Karpas-422 (cell line): ENCODE measurements at regions not wholly inside any gene's neighbourhood (a gene's known extent, or its start where the extent isn't known, plus 50 kb on each side); places are given as distances from the start of the nearest gene placed in this dataset.
"Not testable (repeated sequence)": the region's sequence is repeated elsewhere in the genome, so short reads cannot be mapped to it uniquely, and the experiment has no call there.

Source experiments
- DNase-seq: peaks from one replicate; pipeline ENCODE4 v3.0.0-alpha.2; 2015
- H2AFZ ChIP-seq: fragments of 200-600 bp; sonication (generic); 2 replicates; pipeline ENCODE4 v1.6.1; 2014; ENCODE audit warnings: antibody characterized with exemption, low read length, mixed read lengths
- H3K27ac ChIP-seq: fragments of 200-600 bp; sonication (generic); 2 replicates; pipeline ENCODE4 v1.5.1; 2014; ENCODE audit warnings: mild to moderate bottlenecking, low read length, moderate library complexity
- H3K27me3 ChIP-seq: fragments of 200-600 bp; sonication (generic); 2 replicates; pipeline ENCODE4 v1.6.1; 2014; ENCODE audit warnings: low read length, mixed read lengths
- H3K36me3 ChIP-seq: fragments of 200-600 bp; sonication (generic); 2 replicates; pipeline ENCODE4 v1.6.1; 2014; ENCODE audit warnings: low read length, mixed read lengths; ENCODE audit not compliant: insufficient read depth
- H3K4me1 ChIP-seq: fragments of 200-600 bp; sonication (generic); 2 replicates; pipeline ENCODE4 v1.6.1; 2014; ENCODE audit warnings: mild to moderate bottlenecking, low read length, mixed read lengths
- H3K4me2 ChIP-seq: fragments of 200-600 bp; sonication (generic); 2 replicates; pipeline ENCODE4 v1.6.1; 2014; ENCODE audit warnings: low read length, low read depth, mild to moderate bottlenecking; ENCODE audit not compliant: poor library complexity, severe bottlenecking
- H3K4me3 ChIP-seq: fragments of 200-600 bp; sonication (generic); 2 replicates; pipeline ENCODE4 v1.5.1; 2014; ENCODE audit warnings: mild to moderate bottlenecking, antibody characterized with exemption, low read length, mixed read lengths
- H3K79me2 ChIP-seq: fragments of 200-600 bp; sonication (generic); 2 replicates; pipeline ENCODE4 v1.6.1; 2014; ENCODE audit warnings: mild to moderate bottlenecking, low read length, mixed read lengths
- H3K9ac ChIP-seq: fragments of 200-600 bp; sonication (generic); 2 replicates; pipeline ENCODE4 v1.6.0; 2014; ENCODE audit warnings: low read length
- H3K9me2 ChIP-seq: fragments of 200-600 bp; sonication (generic), shearing (Covaris generic); replicated peaks from 2 replicates; pipeline ENCODE4 v1.6.0; 2014; ENCODE audit warnings: mild to moderate bottlenecking, low read length, moderate library complexity; ENCODE audit not compliant: insufficient read depth
- H3K9me3 ChIP-seq: fragments of 300-700, 200-600 bp; sonication (generic); 2 replicates; pipeline ENCODE4 v1.6.1; 2014; ENCODE audit warnings: low read length, mixed read lengths
- H4K20me1 ChIP-seq: fragments of 200-600 bp; sonication (generic); 2 replicates; pipeline ENCODE4 v1.6.1; 2014; ENCODE audit warnings: mild to moderate bottlenecking, antibody characterized with exemption, low read length, low read depth; ENCODE audit not compliant: insufficient read depth

DNA sequence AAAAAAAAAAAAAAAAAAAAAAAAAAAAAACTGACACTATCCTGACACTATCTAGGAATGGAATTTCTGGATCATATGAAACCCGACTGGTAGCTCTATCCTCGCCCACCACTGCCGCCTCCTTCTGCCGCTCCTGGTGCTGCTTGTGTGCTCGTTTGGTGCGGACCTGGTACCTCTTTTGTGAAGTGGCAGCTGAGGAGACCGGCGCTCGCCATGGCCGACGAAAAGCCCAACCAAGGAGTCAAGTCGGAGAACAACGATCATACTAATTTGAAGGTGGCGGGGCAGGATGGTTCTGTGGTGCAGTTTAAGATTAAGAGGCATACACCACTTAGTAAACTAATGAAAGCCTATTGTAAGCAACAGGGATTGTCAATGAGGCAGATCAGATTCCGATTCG lies 130.6 kb downstream of the SEPTIN14 start:
- Histone ChIP-seq H3K4me3 (no peak overlapping the region), H3K4me1 (no peaks in the 10 kb centered on the region), H3K79me2 (no peaks in the 10 kb centered on the region), H4K20me1 (no peaks in the 10 kb centered on the region), H3K9me2 (no peaks in the 10 kb centered on the region), H3K4me2 (no peak overlapping the region), H3K9ac (no peak overlapping the region), H3K27me3 (no peaks in the 10 kb centered on the region), H3K27ac (no peak overlapping the region), H2AFZ (no peak overlapping the region), H3K36me3 (no peaks in the 10 kb centered on the region), H3K9me3 (no peaks in the 10 kb centered on the region)
- DNase-seq: no peak

DNA sequence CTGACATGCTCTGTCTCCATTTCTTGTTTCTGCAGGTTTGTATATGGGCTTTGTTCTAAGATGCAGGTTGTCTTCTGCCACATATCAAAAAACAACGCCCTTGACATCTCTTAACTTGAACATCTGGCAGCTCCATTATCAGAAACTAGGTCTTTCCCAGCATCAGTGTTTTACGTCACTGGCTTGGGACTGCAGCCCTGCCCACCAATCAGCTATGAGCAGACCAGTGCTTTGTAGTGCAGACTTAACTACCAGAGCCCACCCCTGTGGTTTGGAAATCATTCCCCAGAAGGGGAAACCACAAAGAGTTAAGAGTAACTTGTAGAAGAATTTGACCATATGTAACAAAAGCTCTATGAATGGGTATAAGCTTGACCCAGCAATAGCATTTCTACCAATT lies 132.4 kb downstream of the SEPTIN14 start:
- Histone ChIP-seq H3K4me1 (no peaks in the 10 kb centered on the region), H3K27ac (no peak overlapping the region), H3K36me3 (no peaks in the 10 kb centered on the region), H3K9me2 (no peaks in the 10 kb centered on the region), H2AFZ (no peak overlapping the region), H4K20me1 (no peaks in the 10 kb centered on the region), H3K9ac (no peak overlapping the region), H3K4me3 (no peak overlapping the region), H3K9me3 (no peaks in the 10 kb centered on the region), H3K27me3 (no peaks in the 10 kb centered on the region), H3K79me2 (no peaks in the 10 kb centered on the region), H3K4me2 (no peak overlapping the region)
- no peak for DNase-seq

DNA sequence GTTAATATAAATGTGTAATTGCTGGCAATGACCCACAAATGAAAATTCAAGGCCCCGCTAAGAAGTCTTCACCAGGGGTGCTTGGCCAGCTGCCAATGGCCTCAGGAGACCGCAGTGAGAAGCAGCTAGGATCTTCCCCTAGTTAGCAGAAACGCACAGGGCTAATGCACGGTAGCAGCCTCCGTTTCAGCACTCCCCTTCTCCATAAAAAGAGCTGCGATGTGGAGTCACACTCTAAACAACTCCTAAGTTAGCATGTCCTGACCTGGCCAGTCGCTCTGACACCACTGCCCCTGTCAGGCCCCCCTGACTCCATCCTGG lies 139.0 kb downstream of the SEPTIN14 start:
- Histone ChIP-seq H3K9me3 (no peaks in the 10 kb centered on the region), H3K79me2 (no peaks in the 10 kb centered on the region), H4K20me1 (no peaks in the 10 kb centered on the region), H3K4me2 (no peak overlapping the region), H3K4me1 (no peaks in the 10 kb centered on the region), H3K9ac (no peak overlapping the region), H3K27ac (no peak overlapping the region), H3K36me3 (no peaks in the 10 kb centered on the region), H3K27me3 (no peaks in the 10 kb centered on the region), H2AFZ (no peak overlapping the region), H3K9me2 (no peaks in the 10 kb centered on the region), H3K4me3 (no peak overlapping the region)
- DNase-seq: no peak

GRCh38 chr7:55722874-55723620 lies 139.5 kb downstream of the SEPTIN14 start:
- not testable (repeated sequence) for H3K36me3 ChIP-seq, H2AFZ ChIP-seq, H3K9me3 ChIP-seq, H3K27me3 ChIP-seq, H3K79me2 ChIP-seq, H3K27ac ChIP-seq, H3K4me2 ChIP-seq, H3K4me3 ChIP-seq, DNase-seq, H3K9me2 ChIP-seq, H4K20me1 ChIP-seq, H3K9ac ChIP-seq, H3K4me1 ChIP-seq

- H3K36me3 ChIP-seq, H3K27me3 ChIP-seq, H3K27ac ChIP-seq, H3K4me2 ChIP-seq, H3K9me3 ChIP-seq, H3K4me1 ChIP-seq, H3K9me2 ChIP-seq, H3K79me2 ChIP-seq, H4K20me1 ChIP-seq, H2AFZ ChIP-seq, DNase-seq, H3K9ac ChIP-seq, H3K4me3 ChIP-seq: not testable (repeated sequence)
Observed at GRCh38 chr7:55721004-55721403, 141.5 kb downstream of the SEPTIN14 start.

DNA sequence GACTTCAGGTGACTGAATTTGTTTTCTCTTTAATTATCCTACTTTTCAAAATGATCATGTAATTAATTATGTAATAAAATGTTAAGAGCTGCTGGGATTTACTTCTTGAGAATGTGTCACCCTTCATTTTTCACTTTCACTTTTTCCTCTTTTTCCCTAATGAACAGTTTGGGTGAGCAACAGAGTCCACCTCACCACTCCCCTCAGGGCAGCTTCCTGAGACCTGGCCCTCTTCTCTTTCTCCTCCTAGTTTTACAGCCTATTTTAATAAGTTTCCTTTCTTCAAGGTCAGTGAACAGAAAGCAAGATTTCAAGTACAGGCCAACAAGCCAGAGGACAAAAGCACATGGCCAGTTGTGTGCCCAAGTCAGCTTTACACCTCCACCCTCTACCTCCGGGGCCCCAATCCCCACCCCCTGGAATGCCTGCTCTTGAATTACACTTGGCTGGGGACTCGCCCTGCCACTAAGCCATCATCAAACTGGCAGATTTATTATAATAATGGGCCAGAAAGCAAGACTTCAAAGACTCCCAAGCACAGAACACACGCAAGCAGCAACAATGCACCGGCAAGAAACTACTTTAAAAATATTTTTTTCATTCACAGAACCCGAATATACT lies 143.1 kb upstream of the VOPP1 start:
- not testable (repeated sequence) for DNase-seq, H3K4me3 ChIP-seq, H3K4me1 ChIP-seq, H3K27me3 ChIP-seq, H3K9me2 ChIP-seq, H2AFZ ChIP-seq, H3K27ac ChIP-seq, H3K9ac ChIP-seq, H4K20me1 ChIP-seq, H3K79me2 ChIP-seq, H3K36me3 ChIP-seq, H3K4me2 ChIP-seq, H3K9me3 ChIP-seq

DNA sequence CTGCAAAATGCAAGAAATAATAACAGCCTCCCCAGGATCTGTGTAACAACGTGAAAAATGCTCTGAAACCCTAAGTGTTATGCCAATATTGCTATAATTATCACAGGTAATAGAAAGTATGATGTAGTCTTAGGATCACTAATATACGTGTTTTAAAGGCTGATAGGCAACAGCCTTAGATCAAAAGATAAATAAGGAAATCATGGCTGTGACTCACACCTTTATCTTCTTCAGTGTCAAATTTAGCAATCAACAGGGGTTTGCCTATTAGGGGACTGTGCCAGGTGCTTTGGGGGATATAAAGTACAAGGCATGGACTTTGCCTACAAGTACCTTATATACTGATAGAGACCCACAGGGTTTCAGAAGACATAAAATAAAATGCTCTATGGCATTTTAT lies 142.1 kb upstream of the VOPP1 start:
- H3K4me3 ChIP-seq, H2AFZ ChIP-seq, H4K20me1 ChIP-seq, H3K4me1 ChIP-seq, H3K27ac ChIP-seq, H3K9me2 ChIP-seq, H3K36me3 ChIP-seq, DNase-seq, H3K4me2 ChIP-seq, H3K9me3 ChIP-seq, H3K27me3 ChIP-seq, H3K9ac ChIP-seq, H3K79me2 ChIP-seq: not testable (repeated sequence)

- not testable (repeated sequence) for H3K4me3 ChIP-seq, H3K27ac ChIP-seq, H3K27me3 ChIP-seq, H3K36me3 ChIP-seq, H4K20me1 ChIP-seq, H3K9me3 ChIP-seq, DNase-seq, H3K4me2 ChIP-seq, H2AFZ ChIP-seq, H3K79me2 ChIP-seq, H3K9ac ChIP-seq, H3K9me2 ChIP-seq, H3K4me1 ChIP-seq
Observed at GRCh38 chr7:55710312-55710711, 138.0 kb upstream of the VOPP1 start.
